ENCODE measurements at regions not wholly inside any gene's neighbourhood (a gene's known extent, or its start where the extent isn't known, plus 50 kb on each side); places are given as distances from the start of the nearest gene placed in this dataset.

- Histone ChIP-seq H3K27ac (no peak overlapping the region), H3K4me1 (no peaks in the 10 kb centered on the region), H3K4me3 (no peak overlapping the region), H3K9me3 (no peaks in the 10 kb centered on the region), H3K27me3 (no peaks in the 10 kb centered on the region), H3K36me3 (no peaks in the 10 kb centered on the region)
- TF ChIP-seq CTCF (IDR thresholded peaks at IDR 0.05) (no peak), POLR2A (IDR thresholded peaks at IDR 0.05) (no peak)
- ATAC-seq = no peak
- WGBS, 4 donors = 94 to 98% (median 96%) methylated on average over 4 of the region's 4 CpGs
- no peak for DNase-seq
- intact Hi-C loops (cut with DNase I) = no loop called here
Measured at GRCh38 chr6:134814076-134814695, 135.7 kb downstream of the ALDH8A1 start.

GRCh38 chr6:134813146-134813545, 136.8 kb downstream of the ALDH8A1 start:
- no peaks in the 10 kb centered on the region for H3K27me3 ChIP-seq
- WGBS, 4 donors = 92 to 100% (median 98%) methylated on average over 2 of the region's 2 CpGs
- H3K36me3 ChIP-seq = no peaks in the 10 kb centered on the region
- H3K4me1 ChIP-seq = no peaks in the 10 kb centered on the region
- H3K4me3 ChIP-seq = no peak overlapping the region
- intact Hi-C loops (cut with DNase I) = no loop called here
- DNase-seq = no peak
- ATAC-seq = no peak
- H3K27ac ChIP-seq = no peak overlapping the region
- TF ChIP-seq POLR2A (IDR thresholded peaks at IDR 0.05) (no peak), CTCF (IDR thresholded peaks at IDR 0.05) (no peak)
- H3K9me3 ChIP-seq = no peaks in the 10 kb centered on the region

- H3K36me3 ChIP-seq = no peaks in the 10 kb centered on the region
- no peaks in the 10 kb centered on the region for H3K9me3 ChIP-seq
- TF ChIP-seq CTCF (IDR thresholded peaks at IDR 0.05) (no peak), POLR2A (IDR thresholded peaks at IDR 0.05) (no peak)
- H3K4me3 ChIP-seq = no peak overlapping the region
- H3K4me1 ChIP-seq = no peaks in the 10 kb centered on the region
- 67 to 74% (median 71%) methylated on average over 2 of the region's 2 CpGs for WGBS, 4 donors
- no peak overlapping the region for H3K27ac ChIP-seq
- no peaks in the 10 kb centered on the region for H3K27me3 ChIP-seq
- DNase-seq (no peak), ATAC-seq (no peak)
- intact Hi-C loops (cut with DNase I) = no loop called here
Measured at GRCh38 chr6:134810402-134810801, 139.5 kb downstream of the ALDH8A1 start.

- TF ChIP-seq CTCF (IDR thresholded peaks at IDR 0.05) (no peak), POLR2A (IDR thresholded peaks at IDR 0.05) (no peak)
- ATAC-seq = no peak
- no peaks in the 10 kb centered on the region for H3K27me3 ChIP-seq
- no peak for DNase-seq
- no peak overlapping the region for H3K27ac ChIP-seq
- no peaks in the 10 kb centered on the region for H3K4me1 ChIP-seq
- WGBS, 4 donors = 86 to 92% (median 91%) methylated on average over 4 of the region's 4 CpGs
- H3K9me3 ChIP-seq = no peaks in the 10 kb centered on the region
- no peak overlapping the region for H3K4me3 ChIP-seq
- no peaks in the 10 kb centered on the region for H3K36me3 ChIP-seq
- intact Hi-C loops (cut with DNase I) = no loop called here
Measured at GRCh38 chr6:134809130-134809529, 140.8 kb downstream of the ALDH8A1 start.

Measured in heart left ventricle (tissue), 16 donors.